Heart right ventricle (tissue), 16 donors: ENCODE measurements at regions not wholly inside any gene's neighbourhood (a gene's known extent, or its start where the extent isn't known, plus 50 kb on each side); places are given as distances from the start of the nearest gene placed in this dataset.
"Not testable (repeated sequence)": the region's sequence is repeated elsewhere in the genome, so short reads cannot be mapped to it uniquely, and the experiment has no call there.

Experiments used
- ATAC-seq, 8 donors: fragments of 200-7000 bp; cut with Tn5 transposase; one replicate each; pipeline ENCODE4 v1.9.1; 2020; ENCODE audit warnings: mild to moderate bottlenecking in 8 of 8, moderate library complexity in 8 of 8, moderate number of reproducible peaks in 1 of 8
- DNase-seq, 2 donors: peaks; one replicate each; pipeline ENCODE4 v3.0.0-alpha.2; 2020
- H3K27ac ChIP-seq, 10 donors: fragments of 200-600 bp; sonication (generic) in 2 of 10; one replicate each; pipeline versions ENCODE4 v1.5.0 to v1.8.0; 2020 to 2022; ENCODE audit warnings: mild to moderate bottlenecking in 3 of 10
- H3K27me3 ChIP-seq, 7 donors: fragments of 200-600 bp; one replicate each; pipeline ENCODE4 v1.8.0; 2021 to 2022; ENCODE audit warnings: mild to moderate bottlenecking in 2 of 7
- H3K36me3 ChIP-seq, 9 donors: fragments of 200-600 bp; sonication (generic) in 1 of 9; one replicate each; pipeline versions ENCODE4 v1.5.0 to v1.8.0; 2020 to 2022; ENCODE audit warnings: mild to moderate bottlenecking in 2 of 9
- H3K4me1 ChIP-seq, 9 donors: fragments of 200-600 bp; sonication (generic) in 1 of 9; one replicate each; pipeline versions ENCODE4 v1.5.0 to v1.8.0; 2020 to 2022; ENCODE audit warnings: mild to moderate bottlenecking in 4 of 9
- H3K4me3 ChIP-seq, 10 donors: fragments of 200-600 bp; sonication (generic) in 2 of 10; one replicate each; pipeline versions ENCODE4 v1.5.0 to v1.8.0; 2020 to 2022; ENCODE audit warnings: mild to moderate bottlenecking in 7 of 10, moderate library complexity in 2 of 10
- H3K9me3 ChIP-seq, 11 donors: fragments of 200-600 bp in 10 of 11; sonication (generic) in 2 of 11; one replicate each; pipeline versions ENCODE4 v1.5.0 to v1.8.0; 2013 to 2022; ENCODE audit warnings: mild to moderate bottlenecking in 2 of 11, control low read depth in 1 of 11, moderate library complexity in 1 of 11
- WGBS, 2 donors: extraction: QIAGEN DNeasy Blood & Tissue Kit; methylation state at CpG; one replicate each; pipeline ENCODE4 v1.1.7; 2013; ENCODE audit warnings: inconsistent platforms in 1 of 2; 5-methylcytosine and 5-hydroxymethylcytosine counted together
- intact Hi-C, 10 donors: fragments of 100-400 bp; cut with DNase I; formaldehyde crosslinking; loops; one replicate each; pipeline versions ENCODE4 v1.11.1 to v1.14.2; 2022
- TF ChIP-seq, protein P1 (sequence below), 9 donors: fragments of 200-600 bp; sonication (generic) in 2 of 9; IDR thresholded peaks; one replicate each; pipeline versions ENCODE4 v1.5.0 to v1.8.0; 2021 to 2022; ENCODE audit warnings: antibody characterized with exemption in 9 of 9, mild to moderate bottlenecking in 5 of 9, moderate library complexity in 1 of 9
- donor health status: Arrhythmogenic right ventricular cardiomyopathy.
- donor health status: ischemic (EF 13 %, LVEDD 7.1; RV severe dilation, severe dysfunction).
- donor health status: healthy with polysubstance abuse.
- donor health status: DM: no; HTN: yes; CAD: no.
- donor health status: DM: no; HTN: no; CAD: no.
- donor health status: ischemic (EF 25% LVEDD 6.9; RV normal size, moderate dysfunction).
- donor health status: ischemic (EF 25% LVEDD 5.7; RV mildly dilated, moderate dysfunction).
- donor health status: healthy.
- donor health status: DM: yes; HTN: yes; CAD: no.
- donor health status: Ischemic cardiomyopathy.
- donor health status: ischemic (EF 35%, LVEDD 5.7; RV mildly dilated, moderate dysfunction).
- donor health status: nonischemic (EF 11% LVEDD 7.7; RV severe dilation, severe dysfunction).
- donor health status: DM: yes; HTN: yes; CAD: no.
- donor health status: PGD.
- donor health status: ischemic (EF 29% LVEDD 5.4; RV normal size, mild dysfunction).
- donor health status: nonischemic (EF 23%, LVEDD 6.1; RV moderate dilation, normal function).

GRCh38 chr7:123270570-123270969 is 70.8 kb upstream of the SLC13A1 start:
- 67% methylated on average over 1 of the region's 1 CpG for WGBS, 2 donors
- Histone ChIP-seq H3K27ac (no peak overlapping the region), H3K4me1 (no peaks in the 10 kb centered on the region), H3K9me3 (no peaks in the 10 kb centered on the region), H3K36me3 (no peaks in the 10 kb centered on the region), H3K27me3 (no peaks in the 10 kb centered on the region), H3K4me3 (no peak overlapping the region)
- TF ChIP-seq, protein P1, sequence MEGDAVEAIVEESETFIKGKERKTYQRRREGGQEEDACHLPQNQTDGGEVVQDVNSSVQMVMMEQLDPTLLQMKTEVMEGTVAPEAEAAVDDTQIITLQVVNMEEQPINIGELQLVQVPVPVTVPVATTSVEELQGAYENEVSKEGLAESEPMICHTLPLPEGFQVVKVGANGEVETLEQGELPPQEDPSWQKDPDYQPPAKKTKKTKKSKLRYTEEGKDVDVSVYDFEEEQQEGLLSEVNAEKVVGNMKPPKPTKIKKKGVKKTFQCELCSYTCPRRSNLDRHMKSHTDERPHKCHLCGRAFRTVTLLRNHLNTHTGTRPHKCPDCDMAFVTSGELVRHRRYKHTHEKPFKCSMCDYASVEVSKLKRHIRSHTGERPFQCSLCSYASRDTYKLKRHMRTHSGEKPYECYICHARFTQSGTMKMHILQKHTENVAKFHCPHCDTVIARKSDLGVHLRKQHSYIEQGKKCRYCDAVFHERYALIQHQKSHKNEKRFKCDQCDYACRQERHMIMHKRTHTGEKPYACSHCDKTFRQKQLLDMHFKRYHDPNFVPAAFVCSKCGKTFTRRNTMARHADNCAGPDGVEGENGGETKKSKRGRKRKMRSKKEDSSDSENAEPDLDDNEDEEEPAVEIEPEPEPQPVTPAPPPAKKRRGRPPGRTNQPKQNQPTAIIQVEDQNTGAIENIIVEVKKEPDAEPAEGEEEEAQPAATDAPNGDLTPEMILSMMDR (IDR thresholded peaks at IDR 0.05) = no peak
- intact Hi-C loops = no loop called here
- ATAC-seq (no peak), DNase-seq (no peak)

DNA sequence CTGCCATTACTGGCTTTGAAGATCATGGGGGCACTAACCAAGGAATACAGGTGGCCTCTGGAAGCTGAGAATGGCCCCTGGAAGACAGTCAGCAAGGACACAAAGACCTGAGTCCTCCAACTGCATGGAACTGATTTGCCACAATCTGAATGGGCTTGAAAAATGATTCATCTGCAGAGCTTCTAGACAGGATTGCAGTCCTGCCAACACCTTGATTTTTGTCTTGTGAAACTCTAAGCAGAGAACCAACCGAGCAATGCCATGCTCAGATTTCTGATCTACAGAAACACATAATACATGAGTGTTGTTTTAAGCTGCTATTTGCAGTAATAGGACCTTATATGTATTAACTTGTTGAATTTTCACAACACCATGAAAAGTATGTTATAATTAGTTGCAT is 66.1 kb upstream of the SLC13A1 start:
- intact Hi-C loops = no loop called here
- no peak for ATAC-seq
- TF ChIP-seq, protein P1 (IDR thresholded peaks at IDR 0.05) = no peak

DNA sequence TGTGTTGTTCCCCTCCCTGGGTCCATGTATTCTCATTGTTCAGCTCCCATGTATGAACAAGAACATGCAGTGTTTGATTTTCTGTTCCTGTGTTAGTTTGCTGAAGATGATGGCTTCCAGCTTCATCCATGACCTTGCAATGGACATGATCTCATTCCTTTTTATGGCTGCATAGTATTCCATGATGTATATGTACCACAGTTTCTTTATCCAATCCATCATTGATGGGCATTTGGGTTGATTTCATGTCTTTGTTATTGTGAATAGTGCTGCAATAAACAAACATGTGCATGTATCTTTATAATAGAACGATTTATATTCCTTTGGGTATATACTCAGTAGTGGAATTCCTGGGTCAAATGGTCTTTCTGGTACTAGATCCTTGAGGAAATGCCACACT is 65.1 kb upstream of the SLC13A1 start:
- intact Hi-C loops, H3K27ac ChIP-seq, H3K4me3 ChIP-seq, H3K36me3 ChIP-seq, DNase-seq, H3K4me1 ChIP-seq, H3K27me3 ChIP-seq, ATAC-seq: not testable (repeated sequence)
- H3K9me3 ChIP-seq = peaks cover 0 to 11% (median 0%) of the 10 kb centered on the region in 11 donors
- 76 to 79% methylated on average over 1 of the region's 1 CpG for WGBS, 2 donors

More for the DNA sequence above, 66.1 kb upstream of the SLC13A1 start:
- 86 to 94% methylated on average over 1 of the region's 1 CpG for WGBS, 2 donors
- Histone ChIP-seq H3K9me3 (peaks cover 0 to 11% (median 0%) of the 10 kb centered on the region in 11 donors), H3K27me3 (no peaks in the 10 kb centered on the region), H3K4me3 (no peak overlapping the region), H3K36me3 (no peaks in the 10 kb centered on the region), H3K4me1 (peaks cover 0 to 2% (median 0%) of the 10 kb centered on the region in 9 donors), H3K27ac (no peak overlapping the region)
- no peak for DNase-seq

DNA sequence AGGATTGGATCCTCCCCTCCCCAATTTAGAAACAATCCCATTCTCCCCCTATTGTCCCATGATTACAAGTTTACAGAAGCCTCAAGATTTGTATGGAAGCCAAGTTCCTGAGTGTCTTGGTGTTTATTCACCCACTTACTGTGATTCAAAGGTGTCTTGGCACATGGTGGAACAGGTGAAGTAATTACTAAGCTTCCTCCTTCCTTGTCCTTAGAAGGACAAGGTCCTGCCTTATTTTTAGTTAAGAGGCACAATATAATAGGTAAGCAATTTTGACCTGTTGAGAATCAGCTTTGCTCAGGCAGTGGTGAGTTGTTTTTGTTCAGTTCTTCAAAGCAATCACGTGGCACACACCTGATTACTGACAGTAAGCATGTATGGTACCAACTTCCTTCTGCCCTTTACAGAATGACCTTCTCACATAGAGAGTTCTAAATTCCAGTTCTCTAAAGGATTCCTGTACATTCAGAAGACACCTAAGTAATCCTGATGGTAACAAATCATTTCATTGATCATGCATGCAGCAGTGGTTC is 60.7 kb upstream of the SLC13A1 start:
- H3K4me3 ChIP-seq = no peak overlapping the region
- ATAC-seq = peak in 2 of 8 donors; percentile 38 to 44
- no peak for DNase-seq
- peaks cover 0 to 9% (median 0%) of the 10 kb centered on the region in 9 donors for H3K4me1 ChIP-seq
- TF ChIP-seq, protein P1 (IDR thresholded peaks at IDR 0.05) = no peak
- H3K9me3 ChIP-seq = peaks cover 0 to 11% (median 0%) of the 10 kb centered on the region in 11 donors
- intact Hi-C loops = no loop called here
- no peaks in the 10 kb centered on the region for H3K36me3 ChIP-seq
- WGBS, 2 donors = 29 to 43% methylated on average over 1 of the region's 1 CpG
- H3K27ac ChIP-seq = peak overlapping the region in 1 of 10 donors; percentile 13
- no peaks in the 10 kb centered on the region for H3K27me3 ChIP-seq

DNA sequence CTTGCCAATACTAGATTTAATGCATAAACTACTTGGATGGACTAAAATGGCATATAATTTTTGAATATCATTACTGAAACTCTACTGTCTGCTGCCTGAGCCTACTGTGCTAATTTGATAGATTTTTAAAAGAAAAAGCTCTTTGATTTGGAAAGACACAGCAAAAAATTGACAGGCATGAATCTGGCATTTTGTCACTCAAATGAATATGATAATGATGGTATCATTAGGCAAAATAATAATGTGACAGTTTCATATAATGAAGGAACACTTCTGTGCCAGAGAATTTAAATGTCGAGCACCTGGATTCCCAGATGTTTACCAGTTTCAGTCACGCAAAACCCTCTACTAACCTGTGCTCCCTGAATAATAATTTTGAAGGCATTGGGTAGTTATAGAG is 60.0 kb upstream of the SLC13A1 start:
- Histone ChIP-seq H3K9me3 (peaks cover 0 to 11% (median 0%) of the 10 kb centered on the region in 11 donors), H3K4me3 (no peak overlapping the region), H3K4me1 (peaks cover 0 to 9% (median 0%) of the 10 kb centered on the region in 9 donors), H3K36me3 (no peaks in the 10 kb centered on the region), H3K27me3 (no peaks in the 10 kb centered on the region), H3K27ac (no peak overlapping the region)
- intact Hi-C loops = no loop called here
- 66 to 74% methylated on average over 2 of the region's 2 CpGs for WGBS, 2 donors
- TF ChIP-seq, protein P1 (IDR thresholded peaks at IDR 0.05) = no peak
- DNase-seq (no peak), ATAC-seq (no peak)
